Activated CD8-positive, alpha-beta memory T cell treated with anti-CD3 and anti-CD28 coated beads, Interleukin-2, amount 10 ng/mL, durations not matched to agents 7 days and 5 days (primary cell): ENCODE measurements at regions not wholly inside any gene's neighbourhood (a gene's known extent, or its start where the extent isn't known, plus 50 kb on each side); places are given as distances from the start of the nearest gene placed in this dataset.

Experiments
- ATAC-seq: fragments of 150-1000 bp; cut with Tn5 transposase; one replicate; pipeline ENCODE4 v1.10.0; 2021; ENCODE audit warnings: moderate library complexity
- CTCF ChIA-PET: fragments of 350-600 bp; sonication (Branson Sonifier 250); formaldehyde crosslinking; loops from one replicate; lab custom pipeline; 2021; ENCODE audit warnings: antibody characterized with exemption; lab: Charles Lee
- DNase-seq: peaks from one replicate; pipeline ENCODE4 v3.0.0-alpha.2; 2020
- H3K27ac Mint-ChIP-seq: one replicate; pipeline ENCODE4 v1.8.0; 2021; ENCODE audit warnings: mild to moderate bottlenecking, mixed read lengths
- H3K27me3 Mint-ChIP-seq: one replicate; pipeline ENCODE4 v1.8.0; 2021; ENCODE audit warnings: mixed read lengths
- H3K36me3 Mint-ChIP-seq: one replicate; pipeline ENCODE4 v1.8.0; 2021; ENCODE audit warnings: mild to moderate bottlenecking, mixed read lengths
- H3K4me1 Mint-ChIP-seq: one replicate; pipeline ENCODE4 v1.8.0; 2021; ENCODE audit warnings: mixed read lengths
- H3K4me3 Mint-ChIP-seq: one replicate; pipeline ENCODE4 v1.8.0; 2021; ENCODE audit warnings: mild to moderate bottlenecking, moderate library complexity, mixed read lengths
- H3K9me3 Mint-ChIP-seq: one replicate; pipeline ENCODE4 v1.8.0; 2022; ENCODE audit warnings: low read depth, mixed read lengths

GRCh38 chr1:229186373-229187056 lies 84.4 kb upstream of the RAB4A start:
- Mint-ChIP-seq H3K27ac (peak overlapping the region; percentile 63), H3K4me1 (peaks cover 23% of the 10 kb centered on the region)

GRCh38 chr1:229190057-229190575 lies 80.8 kb upstream of the RAB4A start:
- DNase-seq (no peak), ATAC-seq (no peak)
- no peak overlapping the region for H3K4me3 Mint-ChIP-seq
- H3K27ac Mint-ChIP-seq = no peak overlapping the region
- CTCF ChIA-PET = no interaction called here
- H3K27me3 Mint-ChIP-seq = peaks cover 51% of the 10 kb centered on the region
- no peaks in the 10 kb centered on the region for H3K36me3 Mint-ChIP-seq
- no peaks in the 10 kb centered on the region for H3K9me3 Mint-ChIP-seq
- H3K4me1 Mint-ChIP-seq = peaks cover 30% of the 10 kb centered on the region

More at GRCh38 chr1:229186373-229187056, 84.4 kb upstream of the RAB4A start:
- CTCF ChIA-PET = interaction anchor here (0.6 to 2.3 kb wide), 6 partner anchors 9 to 451 kb away, joined by 3 to 16 read pairs (median 4); partner anchors contain the start of gene RHOU
- Mint-ChIP-seq H3K27me3 (peaks cover 48% of the 10 kb centered on the region), H3K9me3 (no peaks in the 10 kb centered on the region), H3K4me3 (no peak overlapping the region), H3K36me3 (no peaks in the 10 kb centered on the region)
- ATAC-seq (peak; percentile 96), DNase-seq (peak; percentile 75)

DNA sequence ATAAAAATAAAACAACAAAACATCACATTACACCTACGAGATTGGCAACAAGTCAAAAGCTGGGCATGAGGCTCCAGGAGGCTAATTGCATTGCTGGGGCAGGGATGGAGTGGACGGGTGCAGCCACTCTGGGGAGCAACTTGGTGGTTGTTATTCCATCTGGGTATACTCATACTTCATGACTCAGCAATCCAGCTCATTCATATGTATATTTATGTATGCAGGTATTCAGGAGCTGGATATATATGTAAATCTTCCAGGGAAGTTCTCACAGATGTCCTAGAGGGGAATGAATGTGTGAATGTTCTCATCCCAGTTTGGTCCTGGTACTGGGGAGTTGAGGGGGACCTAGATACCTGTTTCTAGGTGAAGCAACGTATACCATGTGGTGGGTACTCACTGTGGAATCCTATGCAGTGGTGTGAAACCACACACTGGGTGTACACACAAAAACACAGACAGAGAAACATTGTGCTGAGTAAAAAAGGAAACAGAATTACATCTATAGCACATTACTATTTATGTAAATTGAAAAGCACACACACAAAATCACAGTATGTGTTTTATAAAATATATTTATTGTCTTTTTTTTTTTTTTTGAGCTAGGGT lies 79.7 kb upstream of the RAB4A start:
- no peaks in the 10 kb centered on the region for H3K36me3 Mint-ChIP-seq
- peaks cover 48% of the 10 kb centered on the region for H3K27me3 Mint-ChIP-seq
- CTCF ChIA-PET = no interaction called here
- no peak overlapping the region for H3K4me3 Mint-ChIP-seq
- H3K27ac Mint-ChIP-seq = no peak overlapping the region
- H3K4me1 Mint-ChIP-seq = peaks cover 24% of the 10 kb centered on the region
- DNase-seq (no peak), ATAC-seq (no peak)
- no peaks in the 10 kb centered on the region for H3K9me3 Mint-ChIP-seq

DNA sequence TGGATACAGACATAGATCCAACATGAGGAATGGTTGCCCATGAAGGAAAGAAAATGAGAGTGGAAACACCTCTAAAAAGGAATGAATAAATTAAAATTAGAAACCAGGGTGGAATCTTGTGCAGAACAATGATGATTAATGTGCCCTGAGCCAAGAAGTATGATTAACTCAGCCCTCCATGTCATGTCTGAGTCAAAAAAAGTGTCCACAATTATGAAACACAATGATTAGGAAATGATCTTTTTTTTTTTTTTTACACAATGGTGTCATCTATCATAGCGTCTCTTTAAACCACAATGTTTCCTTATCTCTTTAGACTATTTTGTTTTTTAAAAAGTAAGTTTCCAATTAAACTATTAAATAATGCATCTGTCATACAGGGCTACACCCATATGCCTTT lies 78.9 kb upstream of the RAB4A start:
- CTCF ChIA-PET = no interaction called here
- no peak for DNase-seq
- Mint-ChIP-seq H3K9me3 (no peaks in the 10 kb centered on the region), H3K27ac (no peak overlapping the region), H3K36me3 (no peaks in the 10 kb centered on the region), H3K4me1 (peaks cover 15% of the 10 kb centered on the region), H3K27me3 (peaks cover 48% of the 10 kb centered on the region), H3K4me3 (no peak overlapping the region)
- peak; percentile 33 for ATAC-seq

- Mint-ChIP-seq H3K27me3 (peaks cover 44% of the 10 kb centered on the region), H3K4me3 (no peak overlapping the region), H3K9me3 (no peaks in the 10 kb centered on the region), H3K4me1 (peaks cover 11% of the 10 kb centered on the region), H3K36me3 (no peaks in the 10 kb centered on the region), H3K27ac (no peak overlapping the region)
- no peak for DNase-seq
- CTCF ChIA-PET = no interaction called here
- ATAC-seq = no peak
Measured at GRCh38 chr1:229192853-229193252, 78.1 kb upstream of the RAB4A start.

DNA sequence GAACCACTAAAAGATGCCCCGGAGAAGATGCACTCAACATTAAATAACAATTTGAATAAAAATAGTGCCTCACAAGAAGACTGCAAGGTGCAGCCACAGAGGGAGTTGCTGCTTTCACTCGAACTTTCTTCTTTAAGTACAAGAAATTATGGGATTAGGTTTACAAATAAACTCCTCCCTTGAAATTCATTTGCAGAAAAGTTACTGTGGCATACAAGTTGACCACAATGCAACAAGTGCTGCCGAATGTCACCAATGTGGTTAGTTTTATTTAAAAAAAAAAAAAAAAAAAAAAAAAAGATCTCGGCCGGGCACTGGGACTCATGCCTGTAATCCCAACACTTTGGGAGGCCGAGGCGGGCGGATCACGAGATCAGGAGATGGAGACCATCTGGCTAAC lies 76.8 kb upstream of the RAB4A start:
- CTCF ChIA-PET = interaction anchor here (0.6 kb wide), 1 partner anchor 176 kb away, joined by 3 read pairs; no protein-coding TSS in a partner anchor
- Mint-ChIP-seq H3K36me3 (no peaks in the 10 kb centered on the region), H3K9me3 (no peaks in the 10 kb centered on the region), H3K4me1 (peaks cover 14% of the 10 kb centered on the region), H3K27me3 (peaks cover 38% of the 10 kb centered on the region), H3K27ac (no peak overlapping the region), H3K4me3 (no peak overlapping the region)
- no peak for DNase-seq
- ATAC-seq = no peak

DNA sequence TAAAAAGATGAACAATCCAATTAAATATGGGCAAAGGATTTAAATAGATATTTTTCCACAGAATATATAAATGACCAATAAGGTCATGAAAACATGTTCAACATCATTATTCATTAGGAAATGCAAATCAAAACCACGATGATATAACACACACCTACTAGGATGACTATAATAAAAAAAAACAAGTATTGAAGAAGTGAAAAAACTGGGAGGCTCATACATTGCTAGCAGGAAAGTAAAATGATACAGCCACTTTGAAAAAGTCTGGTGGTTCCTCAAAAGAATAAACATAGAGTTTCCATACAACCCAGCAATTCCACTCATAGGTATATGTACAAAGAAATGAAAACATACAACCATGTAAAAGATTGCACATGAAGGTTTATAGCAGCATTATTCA lies 75.7 kb upstream of the RAB4A start:
- CTCF ChIA-PET = interaction anchor here (0.9 kb wide), 1 partner anchor 9 kb away, joined by 3 read pairs; no protein-coding TSS in a partner anchor
- ATAC-seq (no peak), DNase-seq (no peak)
- Mint-ChIP-seq H3K27ac (no peak overlapping the region), H3K4me3 (no peak overlapping the region), H3K9me3 (no peaks in the 10 kb centered on the region), H3K36me3 (no peaks in the 10 kb centered on the region), H3K4me1 (peaks cover 25% of the 10 kb centered on the region), H3K27me3 (peaks cover 32% of the 10 kb centered on the region)

DNA sequence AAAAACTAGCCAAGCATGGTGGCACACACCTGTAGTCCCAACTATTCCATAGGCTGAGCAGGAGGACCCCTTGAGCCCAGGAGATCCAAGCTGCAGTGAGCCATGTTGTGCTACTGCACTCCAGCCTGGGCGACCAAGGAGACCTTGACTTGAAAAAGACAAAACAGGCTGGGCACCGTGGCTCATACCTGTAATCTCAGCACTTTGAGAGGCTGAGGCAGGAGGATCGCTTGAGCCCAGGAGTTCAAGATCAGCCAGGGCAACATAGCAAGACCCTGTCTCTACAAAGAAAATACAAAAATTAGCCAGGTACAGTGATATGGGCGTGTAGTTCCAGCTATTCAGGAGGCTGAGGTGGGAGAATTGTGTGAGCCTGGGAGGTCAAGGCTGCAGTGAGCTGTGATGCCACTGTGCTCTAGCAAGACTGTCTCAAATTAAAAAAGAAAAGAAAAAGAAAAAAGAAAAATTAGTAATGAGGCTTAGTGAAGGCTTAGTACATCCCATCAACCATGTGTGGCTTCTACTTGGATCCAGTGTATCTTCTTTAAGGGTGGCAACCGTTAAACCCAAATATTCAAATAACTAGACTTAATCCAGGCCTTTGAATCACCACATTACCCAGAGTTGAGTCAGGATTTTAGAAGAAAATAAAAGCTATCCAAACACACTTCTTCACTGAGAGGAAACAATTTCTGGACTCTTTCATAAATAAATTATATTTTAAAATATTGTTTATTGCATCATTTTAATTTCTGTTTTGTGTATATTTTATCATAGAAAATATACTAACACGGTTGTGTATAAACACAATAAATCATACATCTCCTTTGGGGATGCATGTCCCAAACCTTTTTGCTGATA lies 74.3 kb upstream of the RAB4A start:
- H3K27ac Mint-ChIP-seq = no peak overlapping the region
- H3K9me3 Mint-ChIP-seq = no peaks in the 10 kb centered on the region
- ATAC-seq (no peak), DNase-seq (no peak)
- H3K36me3 Mint-ChIP-seq = no peaks in the 10 kb centered on the region
- CTCF ChIA-PET = no interaction called here
- no peak overlapping the region for H3K4me3 Mint-ChIP-seq
- peaks cover 29% of the 10 kb centered on the region for H3K4me1 Mint-ChIP-seq
- peaks cover 31% of the 10 kb centered on the region for H3K27me3 Mint-ChIP-seq

DNA sequence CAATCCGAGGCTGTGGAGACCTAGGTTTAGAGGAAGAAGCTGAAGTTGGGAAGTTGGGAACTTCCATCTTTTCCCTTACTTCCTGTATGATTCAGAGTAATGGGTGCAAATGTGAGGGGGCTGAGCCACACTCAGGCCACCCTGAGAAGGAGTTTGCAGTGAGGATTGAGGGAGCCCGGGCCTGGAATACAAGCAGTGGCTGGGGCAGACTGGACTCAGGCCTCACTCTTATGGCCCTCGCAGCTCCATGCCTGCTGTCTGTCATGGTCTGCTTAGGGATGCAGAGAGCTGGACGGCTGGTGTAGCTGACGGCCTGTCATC lies 73.7 kb upstream of the RAB4A start:
- Mint-ChIP-seq H3K4me1 (peaks cover 29% of the 10 kb centered on the region), H3K27me3 (peaks cover 32% of the 10 kb centered on the region), H3K27ac (no peak overlapping the region), H3K36me3 (no peaks in the 10 kb centered on the region), H3K4me3 (no peak overlapping the region), H3K9me3 (no peaks in the 10 kb centered on the region)
- ATAC-seq (no peak), DNase-seq (no peak)
- CTCF ChIA-PET = no interaction called here

- Mint-ChIP-seq H3K4me3 (peak overlapping the region; percentile 52), H3K36me3 (no peaks in the 10 kb centered on the region), H3K4me1 (peaks cover 21% of the 10 kb centered on the region), H3K9me3 (no peaks in the 10 kb centered on the region), H3K27me3 (peaks cover 21% of the 10 kb centered on the region), H3K27ac (peak overlapping the region; percentile 74)
- peak; percentile 70 for DNase-seq
- peak; percentile 86 for ATAC-seq
- CTCF ChIA-PET = interaction anchor here (1.2 to 1.4 kb wide), 2 partner anchors 11 to 27 kb away, joined by 3 to 4 read pairs; no protein-coding TSS in a partner anchor
Measured at GRCh38 chr1:229199261-229200243, 71.4 kb upstream of the RAB4A start.

GRCh38 chr1:229203030-229203751 lies 67.7 kb upstream of the RAB4A start:
- DNase-seq = no peak
- CTCF ChIA-PET = interaction anchor here (0.7 to 0.8 kb wide), 2 partner anchors 24 to 52 kb away, joined by 3 read pairs; no protein-coding TSS in a partner anchor
- Mint-ChIP-seq H3K4me3 (no peak overlapping the region), H3K27me3 (peaks cover 29% of the 10 kb centered on the region), H3K4me1 (peaks cover 21% of the 10 kb centered on the region), H3K9me3 (no peaks in the 10 kb centered on the region), H3K36me3 (no peaks in the 10 kb centered on the region), H3K27ac (no peak overlapping the region)
- no peak for ATAC-seq
